ENCODE measurements at regions not wholly inside any gene's neighbourhood (a gene's known extent, or its start where the extent isn't known, plus 50 kb on each side); places are given as distances from the start of the nearest gene placed in this dataset.

GRCh38 chr17:77356109-77356689 is 215.4 kb downstream of the SEC14L1 start:
- no peak for TF ChIP-seq GABPA (IDR thresholded peaks at IDR 0.05 in 1 of 2, conservative IDR thresholded peaks at IDR 0.05 in 1 of 2)
- no peak for TF ChIP-seq NR2F2 (IDR thresholded peaks at IDR 0.05)
- no peak for TF ChIP-seq JUND (IDR thresholded peaks at IDR 0.05)
- no peak for TF ChIP-seq RAD21 (IDR thresholded peaks at IDR 0.05)
- TF ChIP-seq EGR1 (IDR thresholded peaks at IDR 0.05; ENCODE audit: low read depth in 2 of 2) = no peak
- no peak for TF ChIP-seq HNF4A (conservative IDR thresholded peaks at IDR 0.05)
- no peak for TF ChIP-seq FOXA2 (IDR thresholded peaks at IDR 0.05)
- TF ChIP-seq RXRA (IDR thresholded peaks at IDR 0.05) = no peak
- TF ChIP-seq, protein P1, sequence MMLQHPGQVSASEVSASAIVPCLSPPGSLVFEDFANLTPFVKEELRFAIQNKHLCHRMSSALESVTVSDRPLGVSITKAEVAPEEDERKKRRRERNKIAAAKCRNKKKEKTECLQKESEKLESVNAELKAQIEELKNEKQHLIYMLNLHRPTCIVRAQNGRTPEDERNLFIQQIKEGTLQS (IDR thresholded peaks at IDR 0.05) = no peak
- TF ChIP-seq, protein P2, sequence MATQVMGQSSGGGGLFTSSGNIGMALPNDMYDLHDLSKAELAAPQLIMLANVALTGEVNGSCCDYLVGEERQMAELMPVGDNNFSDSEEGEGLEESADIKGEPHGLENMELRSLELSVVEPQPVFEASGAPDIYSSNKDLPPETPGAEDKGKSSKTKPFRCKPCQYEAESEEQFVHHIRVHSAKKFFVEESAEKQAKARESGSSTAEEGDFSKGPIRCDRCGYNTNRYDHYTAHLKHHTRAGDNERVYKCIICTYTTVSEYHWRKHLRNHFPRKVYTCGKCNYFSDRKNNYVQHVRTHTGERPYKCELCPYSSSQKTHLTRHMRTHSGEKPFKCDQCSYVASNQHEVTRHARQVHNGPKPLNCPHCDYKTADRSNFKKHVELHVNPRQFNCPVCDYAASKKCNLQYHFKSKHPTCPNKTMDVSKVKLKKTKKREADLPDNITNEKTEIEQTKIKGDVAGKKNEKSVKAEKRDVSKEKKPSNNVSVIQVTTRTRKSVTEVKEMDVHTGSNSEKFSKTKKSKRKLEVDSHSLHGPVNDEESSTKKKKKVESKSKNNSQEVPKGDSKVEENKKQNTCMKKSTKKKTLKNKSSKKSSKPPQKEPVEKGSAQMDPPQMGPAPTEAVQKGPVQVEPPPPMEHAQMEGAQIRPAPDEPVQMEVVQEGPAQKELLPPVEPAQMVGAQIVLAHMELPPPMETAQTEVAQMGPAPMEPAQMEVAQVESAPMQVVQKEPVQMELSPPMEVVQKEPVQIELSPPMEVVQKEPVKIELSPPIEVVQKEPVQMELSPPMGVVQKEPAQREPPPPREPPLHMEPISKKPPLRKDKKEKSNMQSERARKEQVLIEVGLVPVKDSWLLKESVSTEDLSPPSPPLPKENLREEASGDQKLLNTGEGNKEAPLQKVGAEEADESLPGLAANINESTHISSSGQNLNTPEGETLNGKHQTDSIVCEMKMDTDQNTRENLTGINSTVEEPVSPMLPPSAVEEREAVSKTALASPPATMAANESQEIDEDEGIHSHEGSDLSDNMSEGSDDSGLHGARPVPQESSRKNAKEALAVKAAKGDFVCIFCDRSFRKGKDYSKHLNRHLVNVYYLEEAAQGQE (IDR thresholded peaks at IDR 0.05) = no peak
- no peak for TF ChIP-seq YY1 (IDR thresholded peaks at IDR 0.05)
- no peak for TF ChIP-seq HNF4G (IDR thresholded peaks at IDR 0.05)
- DNase-seq (ENCODE audit: low spot score) = no peak
- no peak overlapping the region for H3K4me3 ChIP-seq (ENCODE audit: low read depth in 1 of 3, low read length in 3 of 3)
- no peaks in the 10 kb centered on the region for H3K36me3 ChIP-seq (ENCODE audit: control insufficient read depth in 4 of 4, insufficient read depth in 3 of 4, low read depth in 1 of 4, low read length in 3 of 4)
- peaks cover 6 to 42% (median 28%) of the 10 kb centered on the region in 4 donors for H3K4me1 ChIP-seq (ENCODE audit: control insufficient read depth in 4 of 4, insufficient read depth in 4 of 4, low read length in 3 of 4)
- H3K9me3 ChIP-seq (ENCODE audit: control insufficient read depth in 4 of 4, low read length in 3 of 4) = no peaks in the 10 kb centered on the region
- H3K27me3 ChIP-seq (ENCODE audit: control insufficient read depth in 4 of 4, insufficient read depth in 4 of 4, low read length in 3 of 4) = no peaks in the 10 kb centered on the region
- H3K9ac ChIP-seq (ENCODE audit: low read depth in 1 of 2, low read length in 2 of 2) = no peak overlapping the region
- H3K27ac ChIP-seq (ENCODE audit: low read depth in 1 of 2, low read length in 2 of 2) = peak overlapping the region; percentile 40 to 58
- 79% methylated on average over 15 of the region's 15 CpGs for WGBS

DNA sequence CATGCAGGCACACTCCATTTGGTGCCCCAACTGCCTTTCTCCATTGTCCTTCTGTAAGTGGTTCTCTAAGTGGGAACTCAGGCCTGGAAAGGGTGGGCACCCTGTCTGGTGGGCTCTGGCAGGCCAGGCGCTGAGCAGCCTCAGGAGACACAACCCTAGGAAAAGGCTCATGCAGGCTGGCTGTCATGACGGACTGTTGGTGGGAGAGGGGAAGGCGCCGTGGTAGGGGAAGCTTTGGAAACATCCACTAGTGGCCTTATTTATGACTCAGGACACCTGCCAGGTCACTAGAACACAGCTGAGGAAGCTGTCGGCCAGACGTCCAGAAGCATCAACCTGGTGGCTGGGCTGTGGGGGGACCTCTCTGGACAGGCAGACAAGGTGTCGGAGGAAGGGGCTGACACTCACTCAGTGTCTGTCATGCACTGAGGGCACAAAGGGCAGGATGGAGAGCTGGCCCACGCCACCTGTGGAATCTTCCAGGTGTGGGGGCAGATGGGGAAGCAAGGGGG is 216.0 kb downstream of the SEC14L1 start:
- H3K4me1 ChIP-seq (ENCODE audit: control insufficient read depth in 4 of 4, insufficient read depth in 4 of 4, low read length in 3 of 4) = peaks cover 4 to 42% (median 28%) of the 10 kb centered on the region in 4 donors
- H3K27ac ChIP-seq (ENCODE audit: low read depth in 1 of 2, low read length in 2 of 2) = no peak overlapping the region
- no peaks in the 10 kb centered on the region for H3K36me3 ChIP-seq (ENCODE audit: control insufficient read depth in 4 of 4, insufficient read depth in 3 of 4, low read depth in 1 of 4, low read length in 3 of 4)
- no peak overlapping the region for H3K9ac ChIP-seq (ENCODE audit: low read depth in 1 of 2, low read length in 2 of 2)
- no peak overlapping the region for H3K4me3 ChIP-seq (ENCODE audit: low read depth in 1 of 3, low read length in 3 of 3)
- no peaks in the 10 kb centered on the region for H3K9me3 ChIP-seq (ENCODE audit: control insufficient read depth in 4 of 4, low read length in 3 of 4)
- 85% methylated on average over 8 of the region's 8 CpGs for WGBS
- DNase-seq (ENCODE audit: low spot score) = no peak
- no peaks in the 10 kb centered on the region for H3K27me3 ChIP-seq (ENCODE audit: control insufficient read depth in 4 of 4, insufficient read depth in 4 of 4, low read length in 3 of 4)
- TF ChIP-seq ZBTB33 (IDR thresholded peaks at IDR 0.05) (no peak), JUND (IDR thresholded peaks at IDR 0.05) (no peak), EGR1 (IDR thresholded peaks at IDR 0.05; ENCODE audit: low read depth in 2 of 2) (no peak), NR2F2 (IDR thresholded peaks at IDR 0.05) (no peak), RXRA (IDR thresholded peaks at IDR 0.05) (no peak), HNF4A (conservative IDR thresholded peaks at IDR 0.05) (no peak), FOXA2 (IDR thresholded peaks at IDR 0.05) (no peak), MAX (IDR thresholded peaks at IDR 0.05) (no peak), FOXA1 (IDR thresholded peaks at IDR 0.05) (no peak), CTCF (IDR thresholded peaks at IDR 0.05; ENCODE audit: low read depth, low read length, missing input control) (no peak), TAF1 (conservative IDR thresholded peaks at IDR 0.05) (no peak), RAD21 (IDR thresholded peaks at IDR 0.05) (no peak), SP1 (IDR thresholded peaks at IDR 0.05) (no peak)
- TF ChIP-seq, protein P2 (IDR thresholded peaks at IDR 0.05) = no peak
- TF ChIP-seq, protein P1 (IDR thresholded peaks at IDR 0.05) = no peak

Data from liver (tissue), 8 donors.